D721Med (cell line): ENCODE measurements at regions not wholly inside any gene's neighbourhood (a gene's known extent, or its start where the extent isn't known, plus 50 kb on each side); places are given as distances from the start of the nearest gene placed in this dataset.
"Not testable (repeated sequence)": the region's sequence is repeated elsewhere in the genome, so short reads cannot be mapped to it uniquely, and the experiment has no call there.

Source experiments
- DNase-seq: peaks from one replicate; pipeline ENCODE4 v3.0.0; 2011; ENCODE audit warnings: low spot score; ENCODE audit not compliant: insufficient read length
- FAIRE-seq: peaks from 2 replicates; lab custom pipeline; 2011; peaks lifted over from hg19 to GRCh38; lab: Jason Lieb, UNC
- CTCF ChIP-seq: IDR thresholded peaks from 2 replicates; pipeline ENCODE4 v1.5.1; 2012; ENCODE audit warnings: mild to moderate bottlenecking, control low read depth; ENCODE audit not compliant: insufficient read depth; ENCODE audit errors: missing control alignments

GRCh38 chr17:45668316-45668715, 115.8 kb upstream of the CRHR1 start:
- DNase-seq = no peak
- no peak for TF ChIP-seq CTCF
- no peak for FAIRE-seq

- no peak for FAIRE-seq
Measured at GRCh38 chr17:45672301-45672700, 111.8 kb upstream of the CRHR1 start.

GRCh38 chr17:45672792-45673191, 111.3 kb upstream of the CRHR1 start:
- no peak for TF ChIP-seq CTCF
- FAIRE-seq (no peak), DNase-seq (no peak)

More at GRCh38 chr17:45672301-45672700, 111.8 kb upstream of the CRHR1 start:
- no peak for TF ChIP-seq CTCF
- DNase-seq = no peak

GRCh38 chr17:45673759-45674158, 110.4 kb upstream of the CRHR1 start:
- not testable (repeated sequence) for DNase-seq, FAIRE-seq

GRCh38 chr17:45675012-45675411, 109.1 kb upstream of the CRHR1 start:
- FAIRE-seq (no peak), DNase-seq (no peak)
- TF ChIP-seq CTCF = no peak

GRCh38 chr17:45675892-45676291, 108.2 kb upstream of the CRHR1 start:
- no peak for FAIRE-seq
- no peak for DNase-seq
- TF ChIP-seq CTCF = no peak

GRCh38 chr17:45676695-45677094, 107.4 kb upstream of the CRHR1 start:
- no peak for TF ChIP-seq CTCF
- DNase-seq (no peak), FAIRE-seq (no peak)

GRCh38 chr17:45677770-45678169, 106.3 kb upstream of the CRHR1 start:
- FAIRE-seq (no peak), DNase-seq (no peak)
- no peak for TF ChIP-seq CTCF
